GM19467 (cell line): ENCODE measurements at regions not wholly inside any gene's neighbourhood (a gene's known extent, or its start where the extent isn't known, plus 50 kb on each side); places are given as distances from the start of the nearest gene placed in this dataset.

Source experiments
- ATAC-seq: cut with Tn5 transposase; IDR thresholded peaks from one replicate; pipeline ENCODE4 v1.9.1; 2021; ENCODE audit warnings: mild to moderate bottlenecking, moderate library complexity; ENCODE audit not compliant: unreplicated experiment

DNA sequence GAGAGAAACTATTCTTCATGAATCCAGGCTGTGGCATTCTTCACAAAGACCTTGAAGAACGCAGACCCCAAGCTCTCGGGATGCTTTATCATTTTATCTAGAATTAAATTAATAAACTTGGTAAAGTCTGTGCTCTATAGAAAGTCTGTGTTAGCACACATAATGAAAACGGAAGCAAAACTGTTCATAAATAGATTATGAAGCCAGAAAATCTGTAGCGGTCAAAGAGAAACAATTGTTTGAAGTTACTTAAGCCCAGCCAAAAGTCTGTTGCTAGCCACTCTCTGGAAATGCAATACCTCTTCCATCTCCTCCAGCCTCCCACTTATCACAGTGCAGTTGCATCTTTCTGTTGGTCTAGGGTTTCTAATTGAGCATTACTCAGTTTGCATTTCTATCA is 375.9 kb downstream of the KIF4B start:
- ATAC-seq: no peak

- no peak for ATAC-seq
These were observed 381.2 kb downstream of the KIF4B start for GRCh38 chr5:155394727-155395126.

DNA sequence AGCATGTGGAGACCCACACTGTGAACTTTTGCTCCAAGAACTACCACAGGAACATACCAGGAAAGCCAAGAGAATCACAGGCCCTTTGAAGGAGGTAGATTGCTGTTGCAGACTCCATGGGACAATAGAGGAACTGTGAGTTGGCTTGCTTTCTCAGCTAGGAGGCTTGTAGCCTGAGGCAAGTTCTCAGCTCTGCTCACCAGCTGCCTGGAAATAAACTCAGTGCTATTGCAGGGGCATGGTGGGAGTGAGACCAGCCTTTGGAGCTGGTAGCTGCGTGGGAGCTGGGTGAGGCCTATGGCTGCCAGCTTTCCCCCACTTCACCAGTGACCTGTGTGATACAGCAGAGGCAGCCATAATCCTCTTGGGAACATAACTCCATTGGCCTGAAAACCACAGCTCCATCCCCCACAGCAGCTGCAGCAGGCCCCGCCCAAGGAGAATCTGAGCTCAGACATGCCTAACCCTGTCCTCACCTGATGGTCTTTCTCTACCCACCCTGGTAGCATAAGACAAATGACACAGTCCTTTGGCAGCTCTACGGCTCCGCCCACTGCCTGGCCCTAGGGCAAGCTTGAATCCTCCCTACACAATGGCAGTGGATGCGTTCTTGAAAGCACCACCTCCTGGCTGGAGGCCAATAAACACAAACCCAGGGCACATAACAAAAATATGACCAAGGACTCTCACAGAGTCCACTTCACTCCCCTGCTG is 389.5 kb downstream of the KIF4B start:
- ATAC-seq: no peak

DNA sequence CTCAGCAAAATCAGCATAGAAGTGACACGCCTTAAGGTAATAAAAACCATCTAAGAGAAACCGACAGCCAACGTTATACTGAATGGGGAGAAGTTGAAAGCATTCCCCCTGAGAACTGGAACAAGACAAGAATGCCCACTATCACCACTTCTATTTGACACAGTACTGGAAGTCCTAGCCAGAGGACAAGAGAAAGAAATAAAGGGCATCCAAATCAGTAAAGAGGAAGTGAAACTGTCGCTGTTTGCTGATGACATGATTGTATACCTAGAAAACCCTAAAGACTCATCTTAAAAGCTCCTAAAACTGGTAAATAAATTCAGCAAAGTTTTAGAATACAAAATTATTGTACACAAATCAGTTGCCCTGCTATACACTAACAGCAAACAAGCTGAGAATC is 393.3 kb downstream of the KIF4B start:
- no peak for ATAC-seq

GRCh38 chr5:155408465-155408864 is 394.9 kb downstream of the KIF4B start:
- no peak for ATAC-seq

DNA sequence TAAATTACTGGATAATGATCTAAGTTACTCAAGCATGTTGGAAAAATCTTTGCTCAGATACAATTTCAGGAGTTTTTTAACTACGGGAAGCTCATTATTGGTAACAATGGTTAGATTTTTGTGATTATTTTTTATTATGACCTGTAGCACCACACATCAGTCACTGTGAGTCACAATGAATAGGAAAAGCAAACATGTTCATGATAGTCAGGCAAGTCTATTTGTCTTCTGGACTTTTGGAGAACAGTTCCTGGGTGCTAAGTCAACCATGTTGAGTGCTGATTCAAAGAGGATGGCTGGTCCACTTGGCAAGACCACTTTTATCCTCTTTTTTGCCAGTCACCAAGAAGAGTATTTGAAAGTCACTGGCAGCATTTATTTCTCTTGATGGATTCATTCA is 403.2 kb downstream of the KIF4B start:
- ATAC-seq: no peak

DNA sequence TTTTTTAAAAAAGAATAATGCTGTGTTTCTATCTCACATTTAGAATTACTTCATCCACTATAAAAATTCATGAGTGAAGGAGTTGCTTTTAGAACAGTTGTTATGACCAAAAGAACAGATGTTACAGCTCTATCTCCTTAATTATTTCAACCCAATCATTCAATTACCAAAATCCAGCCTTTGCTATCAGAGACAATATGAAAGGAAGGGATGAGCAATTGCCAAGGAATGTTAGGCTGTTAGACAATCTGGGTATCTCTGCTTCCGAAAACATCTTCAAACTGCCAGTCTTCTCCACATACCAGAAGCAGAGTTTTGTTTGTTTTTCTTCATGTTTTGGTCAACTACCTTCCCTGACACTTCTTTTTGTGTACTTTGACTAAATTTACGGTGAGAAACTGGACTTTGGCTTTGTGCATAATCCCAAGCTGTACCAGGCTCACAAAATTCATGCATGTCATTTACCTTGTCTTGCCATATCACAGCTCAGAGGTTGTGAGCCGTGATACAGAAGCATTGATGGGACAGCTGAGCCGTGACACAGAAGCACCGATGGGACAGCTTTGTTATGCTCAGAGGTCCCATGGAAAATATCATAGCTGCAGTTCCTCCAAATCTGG is 405.5 kb downstream of the KIF4B start:
- ATAC-seq: no peak

DNA sequence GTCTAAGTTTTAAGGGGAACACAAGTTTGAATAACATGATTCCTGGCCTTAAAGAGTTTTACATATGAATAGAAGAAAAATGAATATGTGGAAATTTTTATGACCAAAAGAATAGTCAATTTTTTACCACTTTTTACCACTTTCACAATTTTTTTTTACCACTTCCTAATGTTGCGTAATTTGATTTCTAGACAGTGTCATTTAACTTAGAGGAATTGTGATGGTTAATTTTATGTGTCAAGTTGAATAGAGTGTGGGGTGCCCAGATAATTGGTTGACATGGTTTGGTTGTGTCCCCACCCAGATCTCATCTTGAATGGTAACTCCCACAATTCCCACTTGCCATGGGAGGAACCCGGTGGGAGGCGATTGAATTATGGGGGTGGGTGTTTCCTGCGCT is 416.6 kb downstream of the KIF4B start:
- ATAC-seq: no peak

DNA sequence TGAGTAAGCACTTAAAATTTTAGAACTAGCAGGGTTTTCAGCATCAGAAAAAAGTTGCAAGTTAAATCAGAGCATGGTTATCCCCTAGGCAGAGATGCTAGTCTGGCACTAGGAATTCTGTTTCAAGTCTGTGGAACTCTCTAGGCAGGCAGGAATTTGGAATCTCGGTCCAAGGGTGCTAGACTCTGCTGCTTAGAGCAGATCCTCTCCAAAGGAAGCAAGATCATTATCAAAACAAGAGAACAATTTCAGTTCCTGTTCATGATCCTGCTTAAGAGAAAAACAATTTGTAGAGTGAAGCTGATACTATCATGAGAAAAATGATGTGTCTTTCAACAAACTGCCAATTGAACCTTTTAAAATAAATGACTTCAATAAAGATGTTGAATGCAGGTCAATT is 420.7 kb downstream of the KIF4B start:
- no peak for ATAC-seq

GRCh38 chr5:155434681-155435080 is 421.1 kb downstream of the KIF4B start:
- no peak for ATAC-seq

DNA sequence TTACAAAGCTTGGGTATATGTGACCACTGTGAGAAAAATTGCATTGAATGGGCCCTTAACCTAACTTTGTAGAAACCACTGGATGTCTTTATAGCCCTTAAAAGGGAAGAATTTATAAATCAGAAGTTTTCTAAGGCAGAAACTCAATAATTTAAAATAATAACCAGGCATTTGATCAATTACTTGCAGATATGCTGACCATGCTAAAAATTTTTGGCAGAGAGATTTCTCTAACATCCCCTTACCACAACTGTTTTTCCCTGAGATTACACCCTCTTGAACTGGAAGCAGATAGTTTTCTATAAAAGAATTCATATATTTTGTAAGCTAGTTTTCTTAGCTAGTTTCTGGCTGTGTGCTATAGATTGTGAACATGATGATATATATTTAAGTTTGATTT is 428.3 kb downstream of the KIF4B start:
- ATAC-seq: no peak

DNA sequence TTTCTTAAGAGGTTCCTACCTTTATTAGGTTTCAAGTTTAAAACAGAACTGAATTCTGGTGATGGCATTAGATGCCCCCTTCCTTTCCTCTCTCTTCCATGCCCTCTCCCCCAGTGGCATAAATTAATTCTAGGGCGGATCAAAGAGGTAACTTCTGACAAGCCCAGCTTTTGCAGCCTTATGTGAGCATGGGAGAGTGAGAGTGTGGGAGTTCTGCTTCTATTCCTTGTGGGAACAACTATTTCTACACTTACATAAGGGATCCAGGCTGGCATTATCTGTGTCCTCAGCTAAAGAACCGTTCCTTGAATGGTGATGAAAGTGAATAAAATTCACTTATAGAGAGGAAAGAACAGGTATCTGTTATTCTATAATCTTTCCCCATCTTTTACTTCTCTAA is 437.6 kb downstream of the KIF4B start:
- ATAC-seq: no peak

DNA sequence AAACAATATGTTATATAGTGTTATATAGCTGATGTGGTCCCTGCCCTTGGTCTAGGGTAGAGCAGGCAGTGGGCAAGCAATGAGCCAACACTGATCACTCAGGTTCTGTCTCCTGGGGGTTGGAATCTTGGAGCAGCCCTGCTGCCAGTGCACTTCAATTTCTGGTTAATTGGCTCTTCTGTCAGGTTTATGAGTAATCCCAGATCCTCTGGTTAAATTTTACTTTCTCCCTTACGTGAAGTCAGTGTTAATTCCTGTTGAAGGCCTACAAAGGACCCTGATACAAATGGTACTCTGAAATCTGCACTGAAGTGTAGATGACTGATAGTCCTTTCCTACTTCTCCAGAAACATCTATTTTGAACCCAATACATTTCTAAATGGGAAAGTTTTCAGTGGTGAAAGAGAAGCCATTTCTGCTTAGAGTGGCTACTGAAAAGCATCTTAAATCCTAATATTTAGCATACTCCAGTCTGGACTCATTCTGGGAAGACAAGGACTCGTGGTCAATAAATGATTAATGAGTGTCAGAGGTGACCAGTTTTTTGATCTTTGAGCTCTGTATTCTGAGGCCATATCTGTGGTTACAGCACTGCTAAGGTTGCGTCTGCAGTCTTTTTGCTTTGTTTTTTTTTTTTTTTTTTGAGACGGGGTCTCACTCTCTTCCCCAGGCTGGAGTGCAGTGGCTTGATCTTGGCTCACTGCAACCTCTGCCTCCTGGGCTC is 442.4 kb downstream of the KIF4B start:
- ATAC-seq: no peak

DNA sequence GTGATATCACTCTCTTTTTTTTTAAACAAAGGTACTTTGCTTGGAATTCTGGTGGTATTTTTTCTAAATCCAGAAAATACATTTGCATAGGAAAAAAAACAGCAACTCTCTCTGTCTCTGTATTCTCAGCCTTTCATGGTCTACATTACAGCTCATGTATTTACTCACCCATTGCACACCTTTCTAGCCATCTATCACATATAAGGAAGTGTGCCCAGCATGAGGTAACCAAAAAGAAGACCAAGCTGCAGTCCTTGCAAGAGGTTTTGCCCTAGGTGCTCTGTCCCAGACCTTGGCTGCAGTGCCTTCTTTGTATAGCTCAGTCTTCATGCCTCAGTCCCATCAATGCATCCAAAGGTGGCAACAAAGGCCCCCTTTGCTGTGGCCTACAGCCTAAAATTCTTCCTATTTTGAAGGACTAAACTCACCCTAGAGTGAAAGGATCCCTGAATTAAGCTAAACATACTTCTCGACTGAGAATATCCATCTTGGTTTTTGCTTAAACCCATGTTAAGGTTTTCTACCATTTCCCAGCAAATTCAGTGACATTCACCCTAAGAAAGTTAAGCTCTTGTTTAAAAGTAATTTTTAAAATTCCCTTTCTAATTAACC is 446.4 kb downstream of the KIF4B start:
- ATAC-seq: no peak

GRCh38 chr5:155460501-155460931 is 447.0 kb downstream of the KIF4B start:
- ATAC-seq: no peak

GRCh38 chr5:155461304-155461703 is 447.7 kb downstream of the KIF4B start:
- ATAC-seq: no peak

GRCh38 chr5:155466851-155467250 is 453.3 kb downstream of the KIF4B start:
- ATAC-seq: no peak

GRCh38 chr5:155471027-155471426 is 457.5 kb downstream of the KIF4B start:
- ATAC-seq: no peak

DNA sequence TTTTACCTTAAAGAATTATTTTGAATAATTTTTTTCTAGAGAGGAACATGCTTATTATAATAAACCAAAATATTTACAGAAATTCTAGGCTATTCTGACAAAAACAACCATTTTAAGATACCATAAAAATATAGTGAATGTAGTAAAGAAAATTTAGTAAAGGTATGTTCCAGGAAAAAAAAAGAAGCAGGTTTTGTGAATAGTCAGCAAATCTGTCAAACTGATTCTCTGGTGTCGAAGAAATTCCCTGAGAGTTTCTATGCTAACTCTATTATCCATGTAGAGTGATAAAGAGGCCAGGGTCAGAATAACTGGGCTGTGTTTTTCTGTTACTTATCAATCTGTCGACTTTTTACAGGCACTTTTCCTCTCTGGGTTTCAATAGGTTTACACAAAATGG is 459.2 kb downstream of the KIF4B start:
- ATAC-seq: no peak

- no peak for ATAC-seq
These were observed 461.8 kb downstream of the KIF4B start for GRCh38 chr5:155475318-155475717.

DNA sequence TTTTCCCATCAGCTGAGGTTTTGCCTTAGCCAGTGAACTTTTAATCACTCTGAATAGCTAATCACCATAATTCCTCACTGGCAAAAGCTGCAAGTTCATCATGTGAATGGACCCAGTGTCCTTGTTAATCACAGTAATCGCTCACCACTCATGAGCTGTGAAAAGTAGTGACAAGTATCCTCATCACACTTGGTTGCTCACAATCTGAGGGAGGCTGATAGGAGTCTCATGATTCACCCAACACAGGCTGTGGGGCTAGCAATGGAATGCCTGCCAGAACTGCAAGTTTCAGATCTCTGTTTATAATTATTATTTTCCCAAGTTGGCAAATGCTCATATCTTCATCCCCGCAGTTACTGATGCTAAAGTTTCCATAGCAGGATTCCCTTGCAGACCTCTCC is 467.2 kb downstream of the KIF4B start:
- ATAC-seq: no peak

- ATAC-seq: no peak
These were observed 467.6 kb downstream of the KIF4B start for GRCh38 chr5:155481182-155481581.
